Ishikawa (cell line): ENCODE measurements at regions not wholly inside any gene's neighbourhood (a gene's known extent, or its start where the extent isn't known, plus 50 kb on each side); places are given as distances from the start of the nearest gene placed in this dataset.

ENCODE experiments used
- CEBPB ChIP-seq: IDR thresholded peaks from 2 replicates; pipeline ENCODE4 v1.6.1; 2012
- CREB1 ChIP-seq: IDR thresholded peaks from 2 replicates; pipeline ENCODE4 v1.6.1; 2012; ENCODE audit warnings: low read depth
- EGR1 ChIP-seq: IDR thresholded peaks from 2 replicates; pipeline ENCODE4 v1.6.1; 2012
- EP300 ChIP-seq: IDR thresholded peaks from 2 replicates; pipeline ENCODE4 v1.6.1; 2012; ENCODE audit warnings: borderline replicate concordance
- FOXM1 ChIP-seq: IDR thresholded peaks from 2 replicates; pipeline ENCODE4 v1.6.1; 2012; ENCODE audit warnings: low read depth, borderline replicate concordance
- NFIC ChIP-seq: IDR thresholded peaks from 2 replicates; pipeline ENCODE4 v1.6.1; 2012
- RAD21 ChIP-seq: IDR thresholded peaks from 2 replicates; pipeline ENCODE4 v1.6.1; 2012; ENCODE audit warnings: low read depth
- TAF1 ChIP-seq: IDR thresholded peaks from 2 replicates; pipeline ENCODE4 v1.6.1; 2012; ENCODE audit warnings: low read depth, mild to moderate bottlenecking
- TCF12 ChIP-seq: IDR thresholded peaks from 2 replicates; pipeline ENCODE4 v1.6.1; 2012; ENCODE audit warnings: low read depth
- TEAD4 ChIP-seq: IDR thresholded peaks from 2 replicates; pipeline ENCODE4 v1.6.1; 2012
- YY1 ChIP-seq: IDR thresholded peaks from 2 replicates; pipeline ENCODE4 v1.6.1; 2012; ENCODE audit warnings: low read depth
- ZBTB7A ChIP-seq: IDR thresholded peaks from 2 replicates; pipeline ENCODE4 v1.6.1; 2012; ENCODE audit warnings: low read depth
- TF ChIP-seq, protein P1 (sequence below): IDR thresholded peaks from 2 replicates; pipeline ENCODE4 v1.6.1; 2012
- TF ChIP-seq, protein P2 (sequence below): IDR thresholded peaks from 2 replicates; pipeline ENCODE4 v1.6.1; 2012
- TF ChIP-seq, protein P3 (sequence below): IDR thresholded peaks from 2 replicates; pipeline ENCODE4 v1.6.1; 2012; ENCODE audit warnings: low read depth, mild to moderate bottlenecking

DNA sequence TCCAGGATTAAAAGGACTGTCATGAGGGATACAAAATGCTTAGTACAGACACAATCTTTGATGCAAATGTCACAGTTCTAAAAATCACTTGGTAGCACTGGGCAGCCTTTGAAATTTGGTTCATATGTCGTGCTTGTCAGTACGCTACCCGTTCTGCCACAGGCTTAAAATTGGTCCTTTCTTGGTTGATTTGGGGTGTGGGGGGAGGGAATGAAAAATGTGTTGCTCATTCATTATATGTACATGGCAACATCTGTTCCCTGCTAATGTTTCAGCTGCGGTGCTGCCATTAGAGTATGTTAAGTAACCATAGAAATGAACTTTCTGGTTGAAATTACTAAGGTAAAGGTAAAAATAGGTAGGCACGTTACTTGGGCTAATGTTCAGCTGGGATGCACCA, 155.4 kb upstream of the ARHGAP5 start:
- TF ChIP-seq RAD21 (no peak), NFIC (no peak), CEBPB (no peak), FOXM1 (no peak), YY1 (no peak), EGR1 (no peak), EP300 (no peak), TCF12 (no peak), TAF1 (no peak), ZBTB7A (no peak)
- TF ChIP-seq, protein P1, sequence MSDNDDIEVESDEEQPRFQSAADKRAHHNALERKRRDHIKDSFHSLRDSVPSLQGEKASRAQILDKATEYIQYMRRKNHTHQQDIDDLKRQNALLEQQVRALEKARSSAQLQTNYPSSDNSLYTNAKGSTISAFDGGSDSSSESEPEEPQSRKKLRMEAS: no peak
- TF ChIP-seq, protein P2, sequence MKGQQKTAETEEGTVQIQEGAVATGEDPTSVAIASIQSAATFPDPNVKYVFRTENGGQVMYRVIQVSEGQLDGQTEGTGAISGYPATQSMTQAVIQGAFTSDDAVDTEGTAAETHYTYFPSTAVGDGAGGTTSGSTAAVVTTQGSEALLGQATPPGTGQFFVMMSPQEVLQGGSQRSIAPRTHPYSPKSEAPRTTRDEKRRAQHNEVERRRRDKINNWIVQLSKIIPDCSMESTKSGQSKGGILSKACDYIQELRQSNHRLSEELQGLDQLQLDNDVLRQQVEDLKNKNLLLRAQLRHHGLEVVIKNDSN: no peak
- TF ChIP-seq, protein P3, sequence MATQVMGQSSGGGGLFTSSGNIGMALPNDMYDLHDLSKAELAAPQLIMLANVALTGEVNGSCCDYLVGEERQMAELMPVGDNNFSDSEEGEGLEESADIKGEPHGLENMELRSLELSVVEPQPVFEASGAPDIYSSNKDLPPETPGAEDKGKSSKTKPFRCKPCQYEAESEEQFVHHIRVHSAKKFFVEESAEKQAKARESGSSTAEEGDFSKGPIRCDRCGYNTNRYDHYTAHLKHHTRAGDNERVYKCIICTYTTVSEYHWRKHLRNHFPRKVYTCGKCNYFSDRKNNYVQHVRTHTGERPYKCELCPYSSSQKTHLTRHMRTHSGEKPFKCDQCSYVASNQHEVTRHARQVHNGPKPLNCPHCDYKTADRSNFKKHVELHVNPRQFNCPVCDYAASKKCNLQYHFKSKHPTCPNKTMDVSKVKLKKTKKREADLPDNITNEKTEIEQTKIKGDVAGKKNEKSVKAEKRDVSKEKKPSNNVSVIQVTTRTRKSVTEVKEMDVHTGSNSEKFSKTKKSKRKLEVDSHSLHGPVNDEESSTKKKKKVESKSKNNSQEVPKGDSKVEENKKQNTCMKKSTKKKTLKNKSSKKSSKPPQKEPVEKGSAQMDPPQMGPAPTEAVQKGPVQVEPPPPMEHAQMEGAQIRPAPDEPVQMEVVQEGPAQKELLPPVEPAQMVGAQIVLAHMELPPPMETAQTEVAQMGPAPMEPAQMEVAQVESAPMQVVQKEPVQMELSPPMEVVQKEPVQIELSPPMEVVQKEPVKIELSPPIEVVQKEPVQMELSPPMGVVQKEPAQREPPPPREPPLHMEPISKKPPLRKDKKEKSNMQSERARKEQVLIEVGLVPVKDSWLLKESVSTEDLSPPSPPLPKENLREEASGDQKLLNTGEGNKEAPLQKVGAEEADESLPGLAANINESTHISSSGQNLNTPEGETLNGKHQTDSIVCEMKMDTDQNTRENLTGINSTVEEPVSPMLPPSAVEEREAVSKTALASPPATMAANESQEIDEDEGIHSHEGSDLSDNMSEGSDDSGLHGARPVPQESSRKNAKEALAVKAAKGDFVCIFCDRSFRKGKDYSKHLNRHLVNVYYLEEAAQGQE: no peak

DNA sequence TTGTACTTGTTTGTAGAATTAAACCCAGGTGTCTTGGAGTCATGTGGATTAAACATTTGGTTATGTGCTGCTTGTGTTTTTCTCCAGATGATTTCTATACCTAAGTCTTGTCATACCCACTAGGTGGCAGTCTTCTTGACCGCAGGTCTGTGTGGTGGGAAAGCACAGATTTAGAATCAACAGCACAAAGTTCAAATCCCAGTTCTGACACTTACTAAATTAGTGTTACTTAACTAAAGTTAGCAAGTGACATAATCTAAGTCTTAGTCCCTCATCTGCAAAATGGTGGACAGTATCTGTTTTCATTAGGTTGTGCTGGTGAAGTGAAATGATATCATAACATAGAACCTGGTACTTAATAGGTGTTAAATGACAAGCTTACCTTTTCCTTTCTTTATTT, 151.0 kb upstream of the ARHGAP5 start:
- peak; percentile 56 for TF ChIP-seq RAD21
- no peak for TF ChIP-seq TCF12

DNA sequence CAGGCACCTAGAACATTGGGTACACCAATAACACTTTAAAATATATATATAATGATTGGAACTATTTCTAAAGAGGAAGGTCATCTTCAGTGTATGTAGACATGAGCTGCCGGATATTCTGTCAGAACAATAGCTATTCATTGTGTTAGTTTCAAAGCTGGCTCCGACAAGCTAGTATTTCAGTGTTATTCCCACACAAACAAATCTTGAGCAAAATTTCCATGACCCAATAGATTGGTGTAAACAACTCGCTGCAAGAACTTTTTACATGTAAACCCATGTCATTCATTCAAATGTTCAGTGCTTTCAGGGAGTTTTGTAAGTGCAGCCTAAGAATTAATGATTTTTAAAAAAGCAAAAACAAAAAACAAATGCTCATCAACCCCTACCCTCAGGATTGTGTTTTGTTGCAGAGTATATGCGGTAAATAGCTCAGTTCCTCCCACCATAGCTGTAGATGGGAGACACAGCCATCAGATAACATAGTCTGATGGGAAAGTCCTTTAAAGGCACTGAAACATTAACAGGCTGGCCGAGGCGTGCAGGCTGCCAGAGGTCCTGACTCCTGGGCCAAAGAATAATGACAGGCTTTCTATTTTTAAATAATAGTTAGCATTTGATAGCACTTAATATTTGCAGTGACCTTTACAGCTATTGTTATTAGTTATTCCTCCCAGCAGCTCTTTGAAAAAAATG, 150.3 kb upstream of the ARHGAP5 start:
- TF ChIP-seq TEAD4 (no peak), ZBTB7A (no peak), FOXM1 (no peak), EP300 (no peak)
- TF ChIP-seq, protein P3: no peak
- TF ChIP-seq, protein P2: no peak
- TF ChIP-seq, protein P1: no peak

DNA sequence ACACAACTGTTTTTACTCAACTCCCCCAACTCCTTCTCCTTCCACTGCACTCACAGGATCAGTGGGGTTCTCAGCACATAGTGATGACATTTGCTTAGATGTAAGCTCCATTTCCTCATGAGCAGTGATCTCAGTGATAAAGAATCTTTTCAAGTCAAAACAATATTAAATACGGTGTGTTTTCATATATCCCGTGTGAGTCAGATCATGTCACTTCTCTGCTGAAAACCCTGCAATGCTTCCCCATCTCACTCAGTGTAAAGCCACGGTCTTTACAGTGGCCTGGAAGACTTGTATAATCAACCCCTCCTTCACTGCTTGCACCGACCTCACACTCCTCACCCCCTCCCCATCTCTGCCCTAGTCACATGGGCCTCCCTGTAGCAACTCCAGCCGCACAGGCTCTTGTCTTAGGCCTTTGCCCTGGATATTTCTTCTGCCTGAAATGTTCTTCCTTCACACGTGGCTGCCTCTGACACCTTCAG, 149.7 kb upstream of the ARHGAP5 start:
- TF ChIP-seq, protein P2: no peak
- TF ChIP-seq NFIC (no peak), EP300 (no peak), FOXM1 (no peak), TCF12 (no peak), YY1 (no peak), RAD21 (no peak), CEBPB (no peak), CREB1 (no peak), ZBTB7A (no peak), EGR1 (no peak), TAF1 (no peak), TEAD4 (no peak)
- TF ChIP-seq, protein P3: no peak
- TF ChIP-seq, protein P1: no peak
